HL-60/S4 (cell line): ENCODE measurements at regions not wholly inside any gene's neighbourhood (a gene's known extent, or its start where the extent isn't known, plus 50 kb on each side); places are given as distances from the start of the nearest gene placed in this dataset.

Experiments
- in situ Hi-C: fragments of 300-500 bp; cut with MboI; formaldehyde crosslinking; loops from 2 replicates; pipeline ENCODE4 v1.14.3; 2022; ENCODE audit warnings: low sequenced_read_pairs

GRCh38 chr11:79794484-79795393, 353.9 kb upstream of the TENM4 start:
- in situ Hi-C loops: no loop called here

GRCh38 chr11:79794057-79794456, 353.2 kb upstream of the TENM4 start:
- in situ Hi-C loops: no loop called here

- in situ Hi-C loops: no loop called here
These were observed 346.1 kb upstream of the TENM4 start for GRCh38 chr11:79786961-79787360.

GRCh38 chr11:79783833-79784232, 343.0 kb upstream of the TENM4 start:
- in situ Hi-C loops: no loop called here

- in situ Hi-C loops: no loop called here
These were observed 327.5 kb upstream of the TENM4 start for GRCh38 chr11:79768343-79768742.

GRCh38 chr11:79762279-79762921, 321.6 kb upstream of the TENM4 start:
- in situ Hi-C loops: no loop called here

- in situ Hi-C loops: no loop called here
These were observed 317.5 kb upstream of the TENM4 start for GRCh38 chr11:79758325-79758724.

DNA sequence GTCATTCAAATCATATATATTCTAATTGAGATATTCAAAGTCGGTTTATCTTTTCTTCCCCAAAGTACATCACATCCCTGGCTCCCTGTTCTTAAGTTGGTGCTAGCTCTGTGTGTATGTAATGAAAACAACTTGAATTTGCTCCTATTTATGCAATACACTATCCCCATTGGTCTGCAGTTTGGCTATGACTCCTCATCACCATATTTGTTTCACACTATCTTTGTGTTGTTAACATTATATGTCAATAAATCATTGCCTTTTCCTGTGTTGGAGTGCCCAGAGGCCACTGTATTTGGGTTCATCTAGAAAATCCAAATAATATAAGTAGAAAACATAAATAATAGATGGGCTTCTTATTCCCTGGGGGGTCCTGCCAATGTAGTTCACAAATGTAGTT, 306.6 kb upstream of the TENM4 start:
- in situ Hi-C loops: no loop called here

DNA sequence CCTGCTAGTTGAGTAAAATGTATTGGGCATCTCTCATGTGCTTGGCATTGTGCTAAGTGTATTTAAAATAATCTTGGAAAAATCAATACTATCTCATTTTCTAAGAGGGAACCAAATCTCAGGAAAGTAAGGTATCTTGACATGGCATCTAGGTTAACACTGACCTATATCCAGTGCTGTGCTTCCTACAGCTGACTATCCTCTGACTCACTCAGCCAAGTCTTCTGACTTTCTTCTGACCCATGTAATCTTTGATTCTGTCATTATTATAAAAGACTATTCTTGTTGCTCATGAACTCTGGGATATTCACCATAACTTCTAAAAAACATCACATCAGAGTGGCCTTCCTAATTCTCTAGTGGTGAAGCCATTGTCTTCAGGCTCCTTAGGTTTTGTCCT, 304.1 kb upstream of the TENM4 start:
- in situ Hi-C loops: no loop called here

- in situ Hi-C loops: no loop called here
These were observed 301.3 kb upstream of the TENM4 start for GRCh38 chr11:79742176-79742575.

GRCh38 chr11:79739591-79739990, 298.8 kb upstream of the TENM4 start:
- in situ Hi-C loops: no loop called here

GRCh38 chr11:79727221-79727620, 286.4 kb upstream of the TENM4 start:
- in situ Hi-C loops: no loop called here

DNA sequence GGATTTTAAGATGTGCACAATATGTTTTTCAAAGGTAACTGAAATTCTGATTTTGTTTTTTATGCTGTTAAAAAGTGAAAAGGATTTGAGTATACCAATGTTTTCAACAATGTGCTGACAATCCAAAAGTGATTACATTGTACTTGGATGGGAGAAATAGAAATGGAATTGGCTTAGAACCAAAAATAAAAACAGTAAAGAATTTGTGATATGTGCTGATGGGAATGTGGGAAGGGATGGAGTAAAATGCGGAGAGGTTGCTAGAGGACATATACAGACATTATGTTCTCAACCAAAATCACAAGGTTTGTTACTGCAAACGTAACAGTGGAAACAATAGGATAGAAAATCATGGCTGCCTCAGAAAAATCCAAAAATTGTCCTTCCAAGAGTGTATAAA, 279.3 kb upstream of the TENM4 start:
- in situ Hi-C loops: no loop called here

GRCh38 chr11:79708319-79708932, 267.6 kb upstream of the TENM4 start:
- in situ Hi-C loops: no loop called here

- in situ Hi-C loops: no loop called here
These were observed 264.8 kb upstream of the TENM4 start for GRCh38 chr11:79705648-79706047.

- in situ Hi-C loops: no loop called here
These were observed 261.5 kb upstream of the TENM4 start for GRCh38 chr11:79702303-79702702.

DNA sequence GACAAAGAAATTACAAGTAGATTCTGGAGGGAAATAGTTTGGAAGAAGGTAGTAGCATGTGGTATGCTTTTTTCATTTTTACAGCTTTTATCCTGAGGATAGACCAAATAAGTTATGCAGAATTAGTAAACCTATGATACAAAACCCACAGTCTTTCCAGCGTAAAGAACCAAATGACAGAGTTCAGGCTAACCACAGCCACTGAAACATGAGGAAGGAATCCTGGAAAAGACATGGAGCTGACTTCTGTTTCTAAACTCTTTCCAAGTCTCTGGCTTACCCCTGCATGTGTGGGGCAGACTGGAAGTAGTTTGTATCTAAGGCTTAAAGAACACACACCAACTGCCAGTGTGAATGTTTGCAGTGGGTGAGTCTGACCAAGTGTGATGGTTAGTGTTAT, 258.4 kb upstream of the TENM4 start:
- in situ Hi-C loops: no loop called here

DNA sequence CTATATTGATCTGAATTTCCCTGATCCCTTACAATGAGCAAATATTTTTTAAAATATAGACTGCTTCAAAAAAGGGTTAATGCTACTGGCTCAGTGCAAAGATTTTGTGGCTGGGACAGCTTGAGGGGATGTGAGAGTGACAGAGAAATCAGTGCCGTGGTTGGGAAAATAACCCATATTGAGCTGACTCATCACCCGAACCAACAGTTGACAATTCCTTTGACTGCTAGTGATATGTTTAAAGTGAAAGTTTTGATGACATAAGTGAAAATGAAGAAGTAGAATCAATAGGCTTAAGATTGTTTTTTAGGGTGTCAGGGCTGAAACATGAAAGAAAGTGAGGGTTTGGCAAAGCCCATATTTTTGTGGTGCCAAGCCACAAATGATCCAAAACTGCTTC, 257.1 kb upstream of the TENM4 start:
- in situ Hi-C loops: no loop called here

DNA sequence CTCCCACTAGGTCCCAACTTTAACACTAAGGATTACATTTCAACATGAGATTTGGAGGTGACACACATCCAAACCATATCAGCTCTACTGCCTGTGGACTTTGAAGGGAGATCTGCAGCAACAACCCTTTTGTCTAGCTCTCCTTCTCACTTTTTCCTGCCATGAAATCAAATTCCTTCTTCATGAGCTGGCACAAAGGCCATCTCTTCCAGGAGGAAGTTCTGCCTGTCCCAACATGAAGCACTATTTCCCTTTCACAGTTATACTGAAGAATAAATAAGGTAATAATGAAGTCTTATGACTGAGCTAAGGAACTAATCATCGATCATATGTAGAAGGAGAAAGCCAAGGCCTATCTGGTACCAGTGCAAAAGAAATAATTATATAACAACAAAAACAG, 253.5 kb upstream of the TENM4 start:
- in situ Hi-C loops: no loop called here

- in situ Hi-C loops: no loop called here
These were observed 250.6 kb upstream of the TENM4 start for GRCh38 chr11:79691445-79691844.

DNA sequence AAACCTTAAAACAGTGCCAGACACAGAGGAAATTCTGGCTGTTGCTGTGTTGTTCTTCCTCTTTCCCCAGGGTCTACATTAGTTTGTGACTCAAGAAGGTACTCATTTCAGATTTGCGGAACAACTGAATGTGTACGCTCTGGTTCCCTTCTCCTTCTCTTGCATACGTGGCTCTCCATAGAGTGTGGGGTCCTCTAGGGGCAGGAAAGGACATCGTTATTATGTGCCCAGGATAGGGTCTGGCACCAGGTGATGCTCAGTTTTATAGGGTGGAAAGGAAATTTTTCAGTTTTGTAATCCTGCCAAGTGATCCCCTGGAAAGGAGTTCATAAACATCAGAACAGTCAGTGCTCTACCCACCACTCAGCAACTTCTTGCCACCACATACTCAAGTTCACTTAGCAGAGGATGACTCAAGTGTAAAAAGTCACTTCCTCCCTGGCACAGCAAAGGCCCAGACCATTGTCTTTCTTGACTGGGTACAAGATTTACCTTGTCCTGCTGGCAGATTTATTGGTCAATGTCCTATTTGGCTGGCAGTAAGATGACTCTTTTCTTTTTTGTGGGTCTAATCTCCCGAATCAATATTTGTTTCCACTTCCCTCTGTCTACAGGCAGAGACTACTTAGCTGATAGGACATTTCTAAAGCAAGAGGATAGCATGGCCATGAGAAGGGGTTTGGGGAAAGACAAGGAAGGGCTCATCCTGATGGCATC, 246.0 kb upstream of the TENM4 start:
- in situ Hi-C loops: no loop called here
